ENCODE measurements at regions not wholly inside any gene's neighbourhood (a gene's known extent, or its start where the extent isn't known, plus 50 kb on each side); places are given as distances from the start of the nearest gene placed in this dataset.
A peak's percentile ranks its signal among the peaks of the same experiment; 100 is the strongest.
"Not testable (repeated sequence)": the region's sequence is repeated elsewhere in the genome, so short reads cannot be mapped to it uniquely, and the experiment has no call there.

GRCh38 chr16:16956376-16956775 is 514.4 kb downstream of the XYLT1 start:
- DNase-seq = no peak

- no peak for DNase-seq
Measured at GRCh38 chr16:16960785-16961184, 510.0 kb downstream of the XYLT1 start.

GRCh38 chr16:16966439-16966838 is 504.3 kb downstream of the XYLT1 start:
- DNase-seq = no peak

GRCh38 chr16:16971042-16971441 is 499.7 kb downstream of the XYLT1 start:
- DNase-seq = no peak

- DNase-seq = no peak
Measured at GRCh38 chr16:16972831-16973230, 497.9 kb downstream of the XYLT1 start.

GRCh38 chr16:16973707-16974591 is 496.8 kb downstream of the XYLT1 start:
- DNase-seq = no peak

- DNase-seq = no peak
Measured at GRCh38 chr16:16982614-16983013, 488.1 kb downstream of the XYLT1 start.

- no peak for DNase-seq
Measured at GRCh38 chr16:16983582-16983981, 487.2 kb downstream of the XYLT1 start.

- not testable (repeated sequence) for DNase-seq
Measured at GRCh38 chr16:16984091-16984490, 486.7 kb downstream of the XYLT1 start.

GRCh38 chr16:16985707-16986106 is 485.1 kb downstream of the XYLT1 start:
- no peak for DNase-seq

GRCh38 chr16:16988963-16989362 is 481.8 kb downstream of the XYLT1 start:
- DNase-seq = no peak

GRCh38 chr16:16989368-16989767 is 481.4 kb downstream of the XYLT1 start:
- no peak for DNase-seq

GRCh38 chr16:16991711-16992110 is 479.0 kb downstream of the XYLT1 start:
- DNase-seq = no peak

- DNase-seq = no peak
Measured at GRCh38 chr16:16992975-16993765, 477.6 kb downstream of the XYLT1 start.

- DNase-seq = no peak
Measured at GRCh38 chr16:16994831-16995230, 475.9 kb downstream of the XYLT1 start.

GRCh38 chr16:16996827-16997226 is 473.9 kb downstream of the XYLT1 start:
- DNase-seq = no peak

GRCh38 chr16:16997349-16997748 is 473.4 kb downstream of the XYLT1 start:
- DNase-seq = peak; percentile 18

- DNase-seq = no peak
Measured at GRCh38 chr16:17001471-17001870, 469.3 kb downstream of the XYLT1 start.

- no peak for DNase-seq
Measured at GRCh38 chr16:17002565-17002964, 468.2 kb downstream of the XYLT1 start.

- not testable (repeated sequence) for DNase-seq
Measured at GRCh38 chr16:17005963-17006362, 464.8 kb downstream of the XYLT1 start.

GRCh38 chr16:17011712-17012111 is 459.0 kb downstream of the XYLT1 start:
- DNase-seq = no peak

GRCh38 chr16:17013038-17013437 is 457.7 kb downstream of the XYLT1 start:
- no peak for DNase-seq

- DNase-seq = no peak
Measured at GRCh38 chr16:17014484-17015121, 456.2 kb downstream of the XYLT1 start.

- no peak for DNase-seq
Measured at GRCh38 chr16:17015702-17016101, 455.1 kb downstream of the XYLT1 start.
